CD4-positive, alpha-beta T cell treated with Interleukin-4 for 1 hour (primary cell): ENCODE measurements at regions not wholly inside any gene's neighbourhood (a gene's known extent, or its start where the extent isn't known, plus 50 kb on each side); places are given as distances from the start of the nearest gene placed in this dataset.

Experiments
- DNase-seq, 2 donors: peaks; one replicate each; pipeline ENCODE4 v3.0.0-alpha.2; 2020 to 2022

DNA sequence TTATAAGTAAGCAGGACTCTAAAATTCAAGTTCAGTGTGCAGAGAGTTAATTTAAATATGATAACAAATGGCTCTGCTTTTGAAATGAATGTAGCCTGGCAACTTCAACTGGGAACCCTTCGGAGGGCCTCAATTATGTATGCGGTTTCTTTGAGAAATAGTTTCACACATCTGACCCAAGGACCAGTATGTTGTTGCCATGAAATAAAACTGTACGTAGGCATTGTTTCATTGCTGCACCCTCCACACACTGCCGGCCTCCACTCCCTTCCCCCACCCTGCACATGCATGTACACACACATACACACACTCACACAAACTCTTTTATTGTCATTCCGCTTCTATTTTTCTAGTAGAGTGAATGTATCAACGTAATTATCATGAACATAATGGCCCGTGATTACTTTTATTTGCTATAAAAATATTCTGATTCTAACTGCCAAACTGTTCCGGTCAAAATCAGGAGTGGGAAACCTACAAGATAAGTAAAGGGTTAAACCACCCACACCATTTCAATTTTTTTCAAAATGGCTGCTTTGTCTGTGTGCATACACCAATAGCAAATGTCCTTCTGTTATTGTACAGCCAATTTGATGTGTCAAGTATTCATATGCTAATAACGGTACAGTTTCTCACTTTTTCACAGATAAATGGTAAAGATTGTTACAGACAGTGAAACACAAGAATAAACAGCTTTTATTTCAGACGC is 215.5 kb upstream of the TMEM161B start:
- no peak for DNase-seq

DNA sequence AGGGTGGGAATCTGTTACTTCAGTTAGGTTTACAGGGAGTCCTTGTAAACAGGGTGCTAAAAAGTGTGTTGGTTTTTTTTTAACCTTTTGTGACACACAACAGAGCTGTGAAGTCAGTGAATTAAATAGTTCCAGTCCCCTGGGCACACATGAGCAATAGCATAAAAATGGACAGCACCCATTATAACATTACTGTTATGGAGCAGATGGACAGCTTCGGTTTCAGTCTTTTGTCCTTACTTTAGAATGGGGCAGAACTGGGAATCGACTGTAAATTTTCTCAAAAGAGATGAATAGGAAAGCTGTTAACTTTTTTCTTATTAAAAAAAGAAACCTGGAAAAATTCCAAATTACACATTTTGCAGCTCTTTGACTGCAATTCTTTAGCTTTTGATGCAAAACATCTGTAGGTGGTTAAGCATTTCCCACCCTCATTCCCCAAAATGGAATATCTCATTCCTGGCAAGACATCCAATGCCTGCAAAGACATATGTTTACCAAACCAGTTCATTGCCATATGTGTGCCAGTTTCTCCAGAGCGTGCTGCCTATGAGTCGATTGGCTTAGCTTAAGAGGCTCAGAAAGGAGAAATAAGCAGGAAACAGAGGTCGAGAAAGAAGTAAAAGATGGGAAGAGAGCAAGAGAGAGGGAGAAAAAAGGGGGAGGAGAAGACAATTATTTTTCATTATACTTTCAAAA is 212.3 kb upstream of the TMEM161B start:
- no peak for DNase-seq

- DNase-seq: no peak
These were observed 211.6 kb upstream of the TMEM161B start for GRCh38 chr5:88480245-88480644.

DNA sequence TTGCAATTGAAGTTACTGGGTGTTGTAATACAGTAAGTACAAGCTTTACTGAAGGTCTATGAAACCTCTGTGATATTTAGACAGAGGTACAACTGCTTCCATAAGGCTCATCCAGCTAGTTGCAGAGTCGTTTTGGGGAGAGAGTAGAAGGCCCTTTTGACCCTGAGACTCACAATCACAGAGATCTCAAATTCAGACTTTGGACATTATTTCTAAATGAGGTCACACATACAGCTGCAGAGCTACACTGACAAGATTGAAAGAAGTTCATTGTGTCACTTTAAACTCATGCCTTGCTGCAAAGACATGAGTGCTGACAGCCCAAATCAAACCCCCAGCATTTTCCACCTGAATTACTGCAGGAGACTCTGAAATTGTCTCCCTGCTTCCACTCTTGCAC is 205.9 kb upstream of the TMEM161B start:
- DNase-seq: no peak

- no peak for DNase-seq
These were observed 202.1 kb upstream of the TMEM161B start for GRCh38 chr5:88470745-88471144.

DNA sequence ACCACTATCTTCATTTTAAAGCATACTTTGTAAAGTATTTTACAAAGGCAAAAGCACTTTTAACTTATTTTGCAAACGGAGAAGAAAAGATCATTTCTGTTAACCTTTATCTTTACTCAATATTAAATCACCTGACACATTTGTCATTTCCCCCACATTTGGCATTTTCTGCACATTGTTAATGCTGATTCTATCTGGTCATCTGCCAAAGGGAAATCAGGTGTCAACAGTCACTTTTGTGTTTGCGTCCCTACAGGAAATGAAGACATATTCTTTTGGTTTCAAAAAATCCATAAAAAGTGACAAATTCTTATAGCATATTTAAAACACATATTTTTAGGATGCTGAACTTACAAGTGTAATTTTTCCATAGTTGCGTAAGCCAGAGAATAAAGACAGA is 191.3 kb upstream of the TMEM161B start:
- DNase-seq: no peak

DNA sequence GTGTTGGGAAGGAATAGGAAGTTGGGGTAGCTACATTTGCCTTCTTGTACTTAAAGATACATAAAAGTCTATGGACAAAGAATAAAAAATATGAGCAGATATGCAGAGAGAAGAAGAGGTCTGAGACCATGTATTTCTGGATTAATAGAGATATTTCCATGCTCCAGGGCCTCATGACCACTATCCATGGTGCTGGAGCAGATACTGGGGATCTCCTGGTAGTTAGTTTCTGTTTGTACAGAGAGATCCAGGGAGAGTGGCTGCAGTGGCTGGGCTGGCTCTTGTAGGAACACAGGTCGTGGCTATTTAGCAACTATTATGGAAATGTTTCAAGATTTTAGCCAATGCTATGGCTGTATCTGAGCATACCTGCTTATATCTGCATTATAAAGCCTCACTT is 184.2 kb upstream of the TMEM161B start:
- no peak for DNase-seq

- DNase-seq: no peak
These were observed 181.6 kb upstream of the TMEM161B start for GRCh38 chr5:88450239-88450638.

DNA sequence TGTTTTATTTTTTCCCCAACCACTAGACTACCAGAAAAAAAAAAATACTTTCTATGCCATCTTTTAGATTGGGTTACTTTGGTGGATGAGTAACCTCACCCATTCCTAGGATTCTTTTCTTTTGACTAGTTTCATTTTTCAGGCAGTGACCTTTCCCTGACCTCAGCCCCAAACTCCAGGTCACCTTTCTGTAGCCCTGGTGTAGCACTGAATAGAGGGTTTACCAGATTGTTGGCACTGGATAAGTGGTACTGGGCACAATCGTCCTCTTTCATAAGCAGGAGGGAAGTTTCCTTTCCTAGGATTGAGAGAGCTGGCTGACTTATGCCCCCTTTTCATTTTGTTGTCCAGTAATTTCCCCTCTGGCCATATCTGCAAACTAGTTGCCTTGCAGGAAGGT is 169.4 kb upstream of the TMEM161B start:
- DNase-seq: no peak

DNA sequence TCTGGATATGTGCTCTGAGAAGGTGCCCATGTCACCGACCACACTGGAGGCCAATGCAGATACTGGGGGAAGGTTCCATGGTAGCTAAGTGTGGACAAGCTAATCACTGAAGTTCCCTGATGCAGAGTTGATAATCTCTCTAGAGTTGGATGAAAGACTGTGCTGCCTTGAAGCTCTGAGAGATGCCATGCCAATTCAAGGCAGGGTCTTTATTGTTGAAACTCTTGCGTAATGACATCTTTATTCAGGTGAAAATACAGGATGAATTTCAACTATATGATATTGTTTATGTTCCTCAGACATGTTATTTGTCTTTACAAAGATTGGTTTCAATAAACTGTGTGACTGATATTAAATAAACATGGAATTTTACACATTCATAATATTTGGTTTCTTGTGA is 167.6 kb upstream of the TMEM161B start:
- no peak for DNase-seq

DNA sequence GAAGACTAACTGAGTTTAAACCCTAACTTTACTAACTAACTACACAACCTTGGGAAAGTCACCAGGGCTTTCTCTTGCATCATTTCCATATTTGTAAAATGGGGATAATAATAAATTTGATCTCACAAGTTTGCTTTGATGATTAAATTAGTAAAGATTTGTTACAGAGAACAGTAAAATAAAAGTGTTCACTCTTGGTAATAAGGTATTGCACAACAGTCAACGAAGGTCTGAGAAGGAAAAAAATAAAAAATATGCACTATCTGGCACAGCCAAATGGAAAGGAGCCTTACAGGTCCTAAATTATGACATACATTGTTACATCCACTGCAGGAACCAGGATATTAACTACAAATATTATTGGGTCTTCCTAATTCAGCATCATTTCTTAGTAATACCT is 160.0 kb upstream of the TMEM161B start:
- DNase-seq: no peak

- no peak for DNase-seq
These were observed 157.8 kb upstream of the TMEM161B start for GRCh38 chr5:88426441-88426840.

DNA sequence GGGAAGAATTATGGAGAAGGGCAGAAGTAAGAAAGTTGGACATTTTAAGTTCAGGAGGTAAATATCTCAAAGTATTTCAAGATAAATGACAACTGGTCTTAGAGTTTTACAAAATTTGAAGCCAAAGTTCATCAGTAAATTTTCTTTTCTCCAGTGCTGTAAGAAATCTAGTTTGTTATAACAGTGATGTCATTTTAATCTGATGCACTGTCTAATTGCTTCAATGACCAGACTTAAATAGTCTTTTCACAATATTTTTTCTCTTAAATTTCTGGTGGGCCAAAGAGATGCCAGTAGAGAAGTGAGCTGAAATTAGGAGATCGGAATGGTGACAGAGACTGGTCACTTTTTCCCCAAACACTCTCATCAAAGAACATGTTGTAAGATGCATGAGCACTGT is 156.5 kb upstream of the TMEM161B start:
- no peak for DNase-seq

GRCh38 chr5:88419931-88420330 is 151.3 kb upstream of the TMEM161B start:
- DNase-seq: no peak

DNA sequence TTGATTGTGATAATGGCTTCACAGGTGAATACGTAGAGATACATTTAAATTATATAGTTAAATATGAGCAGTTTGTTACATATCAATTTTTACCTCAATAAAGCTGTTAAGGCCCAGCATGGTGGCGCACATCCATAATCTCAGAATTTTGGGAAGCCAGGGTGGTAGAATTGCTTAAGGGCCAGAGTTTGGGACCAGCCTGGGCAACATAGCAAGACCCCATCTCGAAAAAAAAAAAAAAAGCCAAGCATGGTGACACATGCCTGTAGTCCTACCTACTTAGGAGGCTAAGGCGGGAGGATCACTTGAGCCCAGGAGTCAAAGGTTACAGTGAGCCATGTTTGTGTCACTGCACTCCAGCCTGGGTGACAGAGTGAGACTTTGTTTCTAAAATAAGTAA is 138.7 kb upstream of the TMEM161B start:
- no peak for DNase-seq

DNA sequence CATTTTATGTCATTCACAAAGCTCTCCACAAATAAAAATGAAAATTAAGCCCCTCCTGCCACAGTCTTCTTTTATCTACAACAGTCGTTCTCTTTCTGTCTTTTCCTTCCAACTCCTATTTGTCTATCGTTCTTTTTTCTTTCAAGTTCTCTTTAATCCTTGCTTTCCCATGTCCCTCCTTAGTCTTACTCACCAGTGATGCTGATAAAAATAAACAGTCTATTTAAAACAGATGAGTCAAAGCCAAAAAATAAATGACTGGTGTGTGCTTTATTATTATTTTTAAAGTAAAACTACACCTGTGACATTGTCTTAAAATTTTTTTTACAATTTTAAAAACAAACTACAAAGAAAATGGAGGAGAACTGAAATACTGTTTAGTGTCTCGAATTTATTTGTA is 137.1 kb upstream of the TMEM161B start:
- no peak for DNase-seq

DNA sequence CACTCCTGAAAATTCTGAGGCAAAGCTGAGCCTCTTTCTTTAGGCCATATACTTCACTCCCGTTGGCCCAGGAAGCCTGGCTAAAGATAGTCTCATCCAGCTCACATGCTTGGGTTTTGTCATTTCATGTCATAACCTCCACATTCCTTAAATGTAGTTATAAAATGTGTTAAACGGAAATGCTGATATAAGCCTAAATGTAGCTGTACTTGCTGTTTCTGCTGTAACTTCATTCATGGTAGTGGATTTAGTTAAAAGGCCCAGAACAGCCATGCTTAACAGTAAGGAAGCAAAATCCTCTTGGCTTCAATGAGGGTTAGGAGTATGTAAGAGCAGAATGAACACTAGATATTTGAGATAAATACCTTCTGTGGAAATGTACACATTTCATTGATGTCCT is 135.8 kb upstream of the TMEM161B start:
- DNase-seq: no peak

DNA sequence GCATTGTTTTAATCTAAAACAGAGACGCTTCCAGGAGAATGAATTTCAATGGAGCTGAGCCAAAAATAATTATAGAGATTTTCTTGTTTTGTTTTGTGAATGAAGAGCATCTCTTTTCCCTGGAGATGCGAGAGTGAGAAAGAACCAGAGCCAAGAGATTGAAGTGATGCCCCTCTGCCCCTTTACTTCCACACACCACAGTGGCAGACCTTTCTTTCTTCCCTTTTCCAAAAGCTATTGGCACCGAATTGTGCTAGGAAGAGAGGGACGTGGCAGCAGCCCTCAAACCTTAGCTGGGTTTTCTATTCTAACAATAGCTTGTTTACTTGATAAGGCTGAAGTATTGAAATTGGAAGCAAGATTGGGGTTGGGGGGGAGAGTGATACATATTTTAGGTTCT is 133.0 kb upstream of the TMEM161B start:
- no peak for DNase-seq

GRCh38 chr5:88401228-88401627 is 132.6 kb upstream of the TMEM161B start:
- no peak for DNase-seq

DNA sequence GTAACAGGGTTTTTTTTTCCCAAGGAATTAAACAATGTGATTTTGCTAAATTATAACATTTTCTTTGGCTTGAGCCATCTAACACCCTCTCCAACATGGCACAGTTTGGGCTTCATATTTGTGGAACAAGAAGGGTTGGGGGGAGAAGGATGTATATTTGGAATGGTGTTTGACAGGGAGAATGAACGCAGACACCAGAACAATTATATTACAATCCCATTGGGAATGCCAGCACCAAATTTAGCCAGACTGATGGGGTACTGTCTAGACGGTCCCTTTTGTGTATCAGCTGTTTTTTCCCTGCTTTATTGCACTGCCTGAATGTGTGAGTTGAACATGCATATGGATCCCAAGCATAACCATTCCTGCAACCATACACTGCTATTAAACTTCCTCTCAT is 130.9 kb upstream of the TMEM161B start:
- no peak for DNase-seq

DNA sequence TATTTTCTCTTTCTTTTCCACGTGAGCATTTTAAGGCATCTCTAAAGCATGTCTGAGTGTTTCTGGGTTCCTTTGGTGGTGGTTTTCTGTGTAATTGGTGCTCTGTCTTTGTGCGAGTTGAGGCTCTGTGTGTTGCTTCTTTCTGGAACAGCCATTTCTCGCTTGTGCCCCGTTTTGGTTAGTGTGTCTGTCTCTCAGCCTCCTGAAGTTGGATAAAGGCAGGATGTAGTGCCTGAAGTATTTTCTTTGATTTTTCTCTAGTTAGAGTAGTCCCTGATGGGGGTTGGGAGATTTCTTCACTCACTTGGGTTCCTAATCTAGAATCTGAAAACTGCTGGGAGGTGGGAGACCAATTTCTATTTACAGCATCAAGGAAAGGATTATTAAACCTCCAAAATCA is 129.7 kb upstream of the TMEM161B start:
- DNase-seq: no peak

DNA sequence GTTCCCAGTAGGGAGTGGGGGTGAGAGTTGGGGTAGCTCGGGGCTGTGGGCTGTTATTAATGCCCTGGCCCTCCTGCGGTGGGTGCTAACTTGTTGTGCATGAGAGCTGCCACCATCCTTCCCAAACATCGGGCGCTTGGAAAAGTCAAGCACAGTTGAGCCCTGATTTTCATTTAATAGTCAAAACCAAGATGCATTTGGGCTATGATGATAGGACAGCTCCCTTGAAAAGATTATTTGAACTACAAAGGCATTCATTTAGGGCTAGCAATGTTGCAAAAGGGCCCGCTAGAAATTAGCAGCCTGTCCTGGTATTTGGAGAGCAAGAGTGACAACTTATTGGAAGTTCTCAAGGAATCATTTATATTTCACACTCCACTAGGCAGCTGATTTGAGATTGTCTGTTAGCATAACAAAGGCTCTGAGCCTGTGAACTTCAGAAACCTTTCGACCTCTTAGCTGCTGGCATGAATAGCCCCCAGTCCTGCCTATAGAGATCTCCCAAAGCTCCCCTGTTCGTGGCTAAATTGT is 128.2 kb upstream of the TMEM161B start:
- no peak for DNase-seq

DNA sequence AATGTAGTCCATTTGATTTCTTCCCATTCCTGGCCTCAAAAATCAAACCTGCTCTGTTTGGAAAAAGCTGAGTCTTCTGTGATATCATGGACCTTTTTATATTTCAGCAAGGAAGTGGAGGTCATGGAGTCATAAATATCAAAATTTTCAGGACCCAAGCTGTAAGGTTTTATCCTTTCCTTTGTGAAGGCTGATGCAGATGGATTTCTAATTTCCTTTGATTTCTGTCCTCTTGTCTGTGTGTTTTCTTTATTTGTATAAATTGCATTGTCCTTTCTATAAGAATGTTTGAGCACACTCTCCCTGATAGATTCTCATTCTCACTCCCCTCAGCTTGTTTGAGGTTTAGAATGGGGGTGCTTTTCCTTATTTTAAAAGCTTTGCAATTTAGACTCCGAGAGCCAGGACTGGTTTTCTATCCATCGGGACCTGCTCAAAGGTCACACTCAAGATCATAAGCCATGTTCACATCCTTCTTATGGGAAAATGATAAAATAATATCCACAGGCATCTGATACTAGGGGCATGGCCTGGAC is 127.4 kb upstream of the TMEM161B start:
- no peak for DNase-seq

DNA sequence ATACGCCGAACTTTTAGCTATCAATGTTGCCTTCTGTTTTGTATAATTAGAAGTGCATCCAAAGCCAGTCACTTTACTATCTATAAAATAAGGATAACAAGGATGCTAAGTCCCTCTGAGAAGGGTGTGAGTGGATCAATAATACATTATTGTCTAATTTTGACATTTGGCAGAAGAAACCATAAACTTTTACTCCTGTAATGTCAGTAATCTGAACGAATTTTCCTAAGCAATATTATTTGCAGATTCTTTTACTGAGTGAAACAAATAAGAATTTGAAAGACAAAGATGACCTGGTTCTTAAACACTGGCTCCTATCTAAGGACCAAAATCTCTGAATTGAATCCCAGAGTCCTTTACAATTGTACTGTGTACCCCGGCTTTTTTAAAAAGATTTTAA is 126.6 kb upstream of the TMEM161B start:
- no peak for DNase-seq
